Endothelial cell of umbilical vein (primary cell): ENCODE measurements at regions not wholly inside any gene's neighbourhood (a gene's known extent, or its start where the extent isn't known, plus 50 kb on each side); places are given as distances from the start of the nearest gene placed in this dataset.

Source experiments
- EZH2 ChIP-seq: IDR thresholded peaks from 2 replicates; pipeline ENCODE4 v1.6.1; 2012; ENCODE audit warnings: borderline replicate concordance, low read depth, mild to moderate bottlenecking, moderate library complexity, low read length, inconsistent platforms; ENCODE audit not compliant: severe bottlenecking
- FOS ChIP-seq: IDR thresholded peaks from 2 replicates; pipeline ENCODE4 v1.6.1; 2011; ENCODE audit warnings: mild to moderate bottlenecking, low read length, moderate library complexity, borderline replicate concordance; ENCODE audit not compliant: insufficient read depth
- JUN ChIP-seq: IDR thresholded peaks from 2 replicates; pipeline ENCODE4 v1.6.1; 2011; ENCODE audit warnings: borderline replicate concordance, low read depth; ENCODE audit not compliant: insufficient read length, insufficient read depth
- MYC ChIP-seq: IDR thresholded peaks from one replicate; pipeline ENCODE4 v1.6.1; 2011; ENCODE audit warnings: mild to moderate bottlenecking, low read depth, low read length
- POLR2A ChIP-seq: IDR thresholded peaks from 2 replicates; pipeline ENCODE4 v1.6.1; 2012; ENCODE audit warnings: low read depth, mild to moderate bottlenecking, control low read depth, low read length
- TF ChIP-seq, protein P1 (sequence below), 2 donors: IDR thresholded peaks; 1 replicate in 1 of 2; 2 replicates in 1 of 2; pipeline ENCODE4 v1.5.1; 2011; ENCODE audit warnings: low read length in 2 of 2, mild to moderate bottlenecking in 2 of 2, moderate library complexity in 2 of 2, control low read depth in 1 of 2, inconsistent platforms in 1 of 2, low read depth in 1 of 2; ENCODE audit not compliant: insufficient read depth in 1 of 2; ENCODE audit errors: extremely low read depth in 1 of 2
- TF ChIP-seq, protein P2 (sequence below): IDR thresholded peaks from 2 replicates; pipeline ENCODE4 v1.6.1; 2011; ENCODE audit not compliant: insufficient read depth, insufficient read length

DNA sequence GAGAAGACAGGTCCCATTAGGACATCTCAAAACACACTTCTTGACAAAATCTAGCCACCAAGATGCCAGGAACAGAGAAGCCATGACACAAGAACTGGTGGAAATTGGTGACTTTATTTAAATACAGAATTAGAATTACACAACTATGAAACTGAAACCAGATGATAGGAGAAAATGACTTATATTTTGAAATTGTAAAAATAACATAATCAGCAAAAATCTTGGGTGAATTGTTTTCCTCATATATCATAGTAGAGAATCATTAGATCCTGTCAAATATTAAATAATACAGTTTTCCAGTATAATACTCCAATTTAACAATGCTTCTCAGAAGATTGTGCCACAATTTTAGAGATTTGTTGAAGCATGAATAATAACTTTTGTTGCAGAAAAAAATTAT lies 81.5 kb upstream of the MROH9 start:
- TF ChIP-seq EZH2 (no peak), JUN (no peak), FOS (no peak), POLR2A (no peak), MYC (no peak)
- TF ChIP-seq, protein P1, sequence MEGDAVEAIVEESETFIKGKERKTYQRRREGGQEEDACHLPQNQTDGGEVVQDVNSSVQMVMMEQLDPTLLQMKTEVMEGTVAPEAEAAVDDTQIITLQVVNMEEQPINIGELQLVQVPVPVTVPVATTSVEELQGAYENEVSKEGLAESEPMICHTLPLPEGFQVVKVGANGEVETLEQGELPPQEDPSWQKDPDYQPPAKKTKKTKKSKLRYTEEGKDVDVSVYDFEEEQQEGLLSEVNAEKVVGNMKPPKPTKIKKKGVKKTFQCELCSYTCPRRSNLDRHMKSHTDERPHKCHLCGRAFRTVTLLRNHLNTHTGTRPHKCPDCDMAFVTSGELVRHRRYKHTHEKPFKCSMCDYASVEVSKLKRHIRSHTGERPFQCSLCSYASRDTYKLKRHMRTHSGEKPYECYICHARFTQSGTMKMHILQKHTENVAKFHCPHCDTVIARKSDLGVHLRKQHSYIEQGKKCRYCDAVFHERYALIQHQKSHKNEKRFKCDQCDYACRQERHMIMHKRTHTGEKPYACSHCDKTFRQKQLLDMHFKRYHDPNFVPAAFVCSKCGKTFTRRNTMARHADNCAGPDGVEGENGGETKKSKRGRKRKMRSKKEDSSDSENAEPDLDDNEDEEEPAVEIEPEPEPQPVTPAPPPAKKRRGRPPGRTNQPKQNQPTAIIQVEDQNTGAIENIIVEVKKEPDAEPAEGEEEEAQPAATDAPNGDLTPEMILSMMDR (IDR thresholded peaks at IDR 0.05; ENCODE audit: extremely low read depth in 1 of 2, insufficient read depth in 1 of 2, low read depth in 1 of 2, low read length in 2 of 2): no peak
- TF ChIP-seq, protein P2, sequence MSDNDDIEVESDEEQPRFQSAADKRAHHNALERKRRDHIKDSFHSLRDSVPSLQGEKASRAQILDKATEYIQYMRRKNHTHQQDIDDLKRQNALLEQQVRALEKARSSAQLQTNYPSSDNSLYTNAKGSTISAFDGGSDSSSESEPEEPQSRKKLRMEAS: no peak
